ENCODE measurements at regions not wholly inside any gene's neighbourhood (a gene's known extent, or its start where the extent isn't known, plus 50 kb on each side); places are given as distances from the start of the nearest gene placed in this dataset.

DNA sequence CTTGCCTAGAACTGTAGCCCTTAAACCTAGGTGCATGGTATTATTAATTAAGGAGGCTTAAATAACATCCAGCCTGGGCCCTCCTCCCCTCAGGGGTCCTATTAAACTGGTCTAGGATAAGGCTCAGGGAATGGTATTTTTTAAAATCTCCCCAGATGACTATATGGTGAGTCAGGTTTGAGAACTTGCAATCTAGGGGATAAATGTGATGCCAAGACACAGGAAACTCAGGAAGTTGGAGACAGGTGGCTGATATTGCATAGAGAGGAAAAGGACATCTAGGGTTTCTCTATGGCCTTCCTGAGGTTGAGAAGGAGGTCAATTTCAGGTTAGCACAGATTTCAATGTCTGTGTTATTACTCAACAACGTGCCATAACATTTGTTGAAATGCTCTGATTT is 581.0 kb downstream of the TLE1 start:
- TF ChIP-seq, protein P1, sequence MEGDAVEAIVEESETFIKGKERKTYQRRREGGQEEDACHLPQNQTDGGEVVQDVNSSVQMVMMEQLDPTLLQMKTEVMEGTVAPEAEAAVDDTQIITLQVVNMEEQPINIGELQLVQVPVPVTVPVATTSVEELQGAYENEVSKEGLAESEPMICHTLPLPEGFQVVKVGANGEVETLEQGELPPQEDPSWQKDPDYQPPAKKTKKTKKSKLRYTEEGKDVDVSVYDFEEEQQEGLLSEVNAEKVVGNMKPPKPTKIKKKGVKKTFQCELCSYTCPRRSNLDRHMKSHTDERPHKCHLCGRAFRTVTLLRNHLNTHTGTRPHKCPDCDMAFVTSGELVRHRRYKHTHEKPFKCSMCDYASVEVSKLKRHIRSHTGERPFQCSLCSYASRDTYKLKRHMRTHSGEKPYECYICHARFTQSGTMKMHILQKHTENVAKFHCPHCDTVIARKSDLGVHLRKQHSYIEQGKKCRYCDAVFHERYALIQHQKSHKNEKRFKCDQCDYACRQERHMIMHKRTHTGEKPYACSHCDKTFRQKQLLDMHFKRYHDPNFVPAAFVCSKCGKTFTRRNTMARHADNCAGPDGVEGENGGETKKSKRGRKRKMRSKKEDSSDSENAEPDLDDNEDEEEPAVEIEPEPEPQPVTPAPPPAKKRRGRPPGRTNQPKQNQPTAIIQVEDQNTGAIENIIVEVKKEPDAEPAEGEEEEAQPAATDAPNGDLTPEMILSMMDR (IDR thresholded peaks at IDR 0.05) = no peak
- TF ChIP-seq POLR2A (IDR thresholded peaks at IDR 0.05) = no peak
